Inflammatory macrophage treated with lipopolysaccharide for 1 hour (primary cell): ENCODE measurements at regions not wholly inside any gene's neighbourhood (a gene's known extent, or its start where the extent isn't known, plus 50 kb on each side); places are given as distances from the start of the nearest gene placed in this dataset.

ENCODE experiments used
- DNase-seq, 2 donors: peaks; one replicate each; pipeline ENCODE4 v3.0.0-alpha.2; 2020 to 2022

GRCh38 chr2:30341500-30342267 lies 105.4 kb upstream of the LCLAT1 start:
- no peak for DNase-seq

DNA sequence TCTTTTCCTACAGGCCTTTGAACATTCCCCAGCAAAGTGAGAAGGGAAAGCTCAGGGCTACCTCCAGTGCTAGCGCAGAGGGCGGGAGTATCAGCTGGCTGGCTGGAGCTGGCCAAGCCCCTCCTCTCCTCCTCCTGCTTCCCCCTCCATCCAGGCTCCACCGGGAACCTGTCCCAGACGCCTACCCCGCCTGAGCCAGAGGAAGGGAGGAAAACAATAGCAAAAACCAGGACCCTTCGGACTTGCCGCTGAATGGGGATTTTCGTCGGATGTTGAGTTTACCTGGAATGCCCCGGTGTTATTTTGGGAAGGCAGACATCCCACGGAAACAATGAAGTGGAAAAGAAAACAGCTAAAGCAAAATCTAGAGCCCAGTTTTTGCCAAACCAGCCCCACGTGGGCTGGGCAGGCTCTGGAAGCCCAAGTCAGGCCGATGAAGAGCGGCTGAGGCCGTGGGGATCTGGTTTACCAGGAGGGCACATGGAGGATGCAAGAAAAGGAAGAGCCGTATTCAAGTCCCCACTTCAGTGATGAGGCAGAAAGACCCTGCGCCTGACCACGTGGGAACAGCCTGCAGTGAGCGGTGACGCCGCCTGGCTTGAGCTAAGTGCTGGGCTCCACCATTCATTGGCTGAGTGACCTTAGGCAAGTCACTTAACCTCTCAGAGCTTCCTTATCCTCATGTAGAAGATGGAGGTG lies 100.4 kb upstream of the LCLAT1 start:
- DNase-seq = no peak

GRCh38 chr2:30348825-30349224 lies 98.2 kb upstream of the LCLAT1 start:
- no peak for DNase-seq

DNA sequence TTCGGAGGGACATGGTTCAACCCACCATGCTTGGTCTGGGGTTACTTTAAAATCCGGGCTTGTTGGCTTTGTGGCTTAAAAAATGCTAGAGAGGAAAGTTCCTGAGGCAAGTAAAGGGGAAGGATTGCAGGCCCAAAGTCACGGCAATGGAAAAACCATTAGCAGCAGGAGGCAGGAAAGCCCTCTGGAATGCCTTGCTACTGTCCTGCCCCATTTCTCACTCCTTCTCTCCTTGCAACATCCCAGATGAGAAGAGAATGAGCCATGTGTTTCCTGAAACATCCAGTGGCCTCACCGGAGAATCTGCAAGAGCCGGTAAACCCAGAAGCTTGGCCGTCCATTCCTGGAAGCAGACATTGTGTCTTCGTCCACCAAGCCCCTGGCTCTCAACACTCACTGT lies 97.4 kb upstream of the LCLAT1 start:
- no peak for DNase-seq

GRCh38 chr2:30351116-30351515 lies 95.9 kb upstream of the LCLAT1 start:
- DNase-seq = no peak

- DNase-seq = no peak
Observed at GRCh38 chr2:30351949-30352348, 95.1 kb upstream of the LCLAT1 start.

GRCh38 chr2:30354150-30354549 lies 92.9 kb upstream of the LCLAT1 start:
- DNase-seq = no peak

GRCh38 chr2:30354621-30355020 lies 92.4 kb upstream of the LCLAT1 start:
- DNase-seq = no peak

- DNase-seq = no peak
Observed at GRCh38 chr2:30355306-30355705, 91.7 kb upstream of the LCLAT1 start.

GRCh38 chr2:30356071-30356470 lies 91.0 kb upstream of the LCLAT1 start:
- no peak for DNase-seq

- DNase-seq = no peak
Observed at GRCh38 chr2:30356776-30357175, 90.3 kb upstream of the LCLAT1 start.

GRCh38 chr2:30358351-30358750 lies 88.7 kb upstream of the LCLAT1 start:
- DNase-seq = no peak

GRCh38 chr2:30358842-30359241 lies 88.2 kb upstream of the LCLAT1 start:
- no peak for DNase-seq

GRCh38 chr2:30359644-30360167 lies 87.3 kb upstream of the LCLAT1 start:
- DNase-seq = no peak

DNA sequence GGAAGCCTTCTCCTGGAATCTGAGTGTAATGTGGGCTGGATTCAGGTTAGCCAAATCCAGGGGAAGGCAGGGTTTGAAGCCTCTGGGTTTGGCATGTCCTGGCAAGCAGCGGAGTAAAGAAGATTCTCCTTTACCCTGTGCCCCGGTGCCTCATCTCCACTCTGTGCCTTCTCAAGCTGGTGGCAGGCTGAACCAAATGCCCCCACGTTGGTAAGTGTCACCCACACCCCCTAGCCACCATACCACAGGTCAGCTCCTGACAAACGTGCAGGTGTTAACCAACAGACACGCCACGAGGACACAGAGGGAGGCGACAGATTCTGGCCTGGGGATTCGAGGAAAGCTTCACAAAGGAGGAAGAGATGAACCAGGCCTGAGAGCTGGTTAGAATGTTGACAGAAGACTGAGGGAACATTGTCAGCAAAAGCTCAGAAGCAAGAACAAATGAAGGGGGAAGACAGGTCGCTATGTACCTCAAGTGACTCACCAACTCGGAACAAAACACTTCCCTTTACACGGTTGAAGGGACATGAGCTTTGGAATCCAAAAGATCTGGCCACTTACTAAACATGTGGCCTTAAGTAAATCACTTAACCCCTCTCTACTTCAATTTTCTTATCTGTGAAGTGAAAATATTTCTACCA lies 85.2 kb upstream of the LCLAT1 start:
- no peak for DNase-seq

GRCh38 chr2:30362468-30363081 lies 84.5 kb upstream of the LCLAT1 start:
- no peak for DNase-seq

DNA sequence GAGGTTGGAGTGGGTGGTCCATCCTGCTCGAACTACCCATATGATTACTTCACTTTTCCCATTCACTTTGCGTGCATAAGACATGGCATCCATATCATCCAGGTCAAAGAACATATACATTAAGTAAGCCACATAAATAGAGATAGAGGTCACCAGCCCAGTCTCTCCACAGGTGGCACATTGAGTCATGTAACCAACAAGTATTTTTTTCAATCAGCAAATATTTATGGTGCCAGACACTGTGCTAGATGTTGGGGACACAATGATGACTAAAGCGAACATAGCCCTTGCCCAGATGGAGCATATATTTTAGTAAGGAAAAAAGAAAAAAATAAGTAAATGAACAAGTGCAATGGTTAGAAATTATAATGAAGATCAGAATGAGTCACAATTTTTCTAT lies 83.6 kb upstream of the LCLAT1 start:
- DNase-seq = no peak

DNA sequence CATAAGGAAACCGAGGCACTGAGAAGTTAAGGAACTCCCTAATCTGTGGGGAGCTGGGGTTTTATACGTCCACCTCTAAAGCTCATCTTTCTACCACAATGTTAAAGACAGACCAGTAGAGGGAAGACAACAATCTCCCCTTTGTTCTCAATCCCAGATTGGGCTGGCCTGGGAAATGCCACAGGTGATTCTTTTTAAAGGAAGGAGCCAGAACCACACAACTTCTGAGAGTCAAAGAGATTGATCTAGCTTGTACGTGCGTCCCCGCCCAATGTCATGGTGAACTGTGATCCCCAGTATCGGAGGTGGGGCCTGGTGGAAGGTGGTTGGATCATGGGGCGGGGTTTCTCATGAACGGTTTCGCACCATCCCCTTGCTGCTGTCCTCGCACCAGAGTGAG lies 81.8 kb upstream of the LCLAT1 start:
- DNase-seq = no peak

- DNase-seq = no peak
Observed at GRCh38 chr2:30366199-30366691, 80.8 kb upstream of the LCLAT1 start.

DNA sequence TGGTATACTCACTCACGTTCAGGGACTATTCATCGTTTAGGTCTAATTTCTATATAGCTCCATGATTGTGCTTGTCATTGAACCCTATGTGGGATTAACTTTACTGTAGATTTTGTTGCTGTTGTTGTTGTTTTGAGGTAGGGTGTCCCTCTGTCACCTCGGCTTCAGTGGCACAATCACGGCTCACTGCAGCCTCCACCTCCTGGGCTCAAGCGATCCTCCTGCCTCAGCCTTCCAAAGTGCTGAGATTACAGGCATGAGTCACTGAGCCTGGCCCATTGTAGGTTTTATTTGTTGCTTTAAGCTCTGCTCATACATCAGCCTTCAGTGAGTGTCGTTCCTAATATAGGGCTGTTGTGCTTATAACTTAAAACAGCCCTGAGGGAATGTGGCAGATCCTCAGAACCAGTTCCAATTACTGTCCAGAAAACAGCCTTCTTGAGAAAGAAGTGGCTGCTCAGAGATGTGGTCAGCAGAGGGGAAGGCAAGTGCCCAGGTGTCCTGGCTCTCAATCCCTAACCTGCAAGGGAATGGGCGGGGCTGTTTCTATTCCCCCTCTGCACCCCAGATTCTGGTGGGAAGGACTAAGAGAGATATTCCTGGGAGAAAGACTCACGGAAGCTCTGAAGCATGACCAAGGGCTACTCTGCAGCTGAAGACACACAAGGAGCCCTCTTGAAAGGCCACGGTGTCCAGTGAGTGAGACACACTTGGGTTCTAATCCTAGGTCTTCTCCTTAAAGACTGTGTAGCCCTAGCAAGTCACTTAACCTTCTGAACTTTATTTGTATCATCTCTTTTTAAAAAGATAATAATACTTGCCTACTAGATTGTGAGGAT lies 79.6 kb upstream of the LCLAT1 start:
- no peak for DNase-seq

GRCh38 chr2:30368258-30368657 lies 78.8 kb upstream of the LCLAT1 start:
- no peak for DNase-seq

- DNase-seq = peak; percentile 3 to 44
Observed at GRCh38 chr2:30371028-30371689, 75.9 kb upstream of the LCLAT1 start.
